HS-27A (cell line): ENCODE measurements at regions not wholly inside any gene's neighbourhood (a gene's known extent, or its start where the extent isn't known, plus 50 kb on each side); places are given as distances from the start of the nearest gene placed in this dataset.
"Not testable (repeated sequence)": the region's sequence is repeated elsewhere in the genome, so short reads cannot be mapped to it uniquely, and the experiment has no call there.

ENCODE experiments used
- DNase-seq: peaks from one replicate; pipeline ENCODE4 v3.0.0-alpha.2; 2012; ENCODE audit warnings: low read depth, missing footprints

GRCh38 chr3:144463911-144464310 lies 492.3 kb downstream of the DIPK2A start:
- DNase-seq: no peak

- DNase-seq: no peak
These were observed 494.5 kb downstream of the DIPK2A start for GRCh38 chr3:144466114-144466513.

DNA sequence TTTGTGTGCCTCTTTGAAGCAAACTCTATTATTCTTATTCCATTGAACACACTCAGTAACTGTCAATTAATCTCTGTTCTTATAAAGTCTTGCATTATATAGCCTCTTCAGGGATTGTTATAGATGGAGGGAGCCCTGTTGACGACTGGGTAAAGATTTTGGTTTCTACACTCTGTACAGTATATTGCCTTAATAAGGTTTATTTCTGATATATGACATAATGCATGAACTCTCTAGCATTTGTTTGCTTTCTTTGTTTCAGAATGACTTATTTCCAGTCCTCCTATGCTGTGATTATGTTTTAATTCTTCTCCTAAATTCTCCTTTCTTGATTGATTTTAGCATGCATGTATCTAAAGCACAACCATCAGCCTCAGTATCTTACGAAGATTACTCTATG lies 494.9 kb downstream of the DIPK2A start:
- DNase-seq: no peak

DNA sequence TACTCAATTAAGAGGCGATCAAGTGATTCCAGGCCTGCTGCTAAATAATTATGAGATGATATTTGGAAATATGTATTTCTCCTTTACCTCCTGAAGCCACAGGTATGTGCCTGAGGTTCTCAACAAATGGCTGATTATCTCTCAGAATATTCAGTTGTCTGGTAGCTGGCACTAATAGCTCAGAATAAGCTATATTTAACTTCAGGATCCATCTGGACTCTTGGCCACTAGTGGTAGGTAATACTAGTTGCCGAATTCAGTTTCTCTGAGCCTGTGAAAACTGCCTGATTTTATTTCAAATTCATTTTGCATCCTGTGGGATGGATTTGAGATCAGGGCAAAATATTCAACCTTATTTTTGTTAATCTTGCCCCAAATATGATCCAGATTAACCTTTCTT lies 499.0 kb downstream of the DIPK2A start:
- no peak for DNase-seq

- no peak for DNase-seq
These were observed 506.0 kb downstream of the DIPK2A start for GRCh38 chr3:144477593-144477992.

DNA sequence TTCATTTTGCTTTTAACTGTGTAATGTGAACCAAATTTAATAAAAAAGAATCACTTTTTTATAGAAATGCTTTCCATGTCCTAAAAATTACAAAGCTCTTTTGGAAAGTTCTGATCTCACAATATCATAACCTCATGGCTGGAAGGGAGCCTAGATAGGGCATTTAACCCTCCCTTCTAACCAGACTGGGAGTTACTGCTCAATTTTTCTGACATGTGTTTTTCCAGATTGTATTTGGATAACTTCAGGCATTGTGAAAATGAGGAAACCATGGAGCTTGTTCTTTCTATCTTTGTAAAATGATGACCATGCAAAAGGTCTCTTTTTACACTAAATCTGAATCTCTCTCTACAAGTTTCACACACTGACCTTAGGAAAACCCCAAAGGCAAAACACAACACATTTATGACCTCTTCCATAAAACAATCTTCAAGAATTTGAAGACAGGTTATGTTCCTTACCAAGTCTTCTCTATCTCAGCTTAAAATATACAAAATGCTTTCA lies 508.8 kb downstream of the DIPK2A start:
- no peak for DNase-seq

DNA sequence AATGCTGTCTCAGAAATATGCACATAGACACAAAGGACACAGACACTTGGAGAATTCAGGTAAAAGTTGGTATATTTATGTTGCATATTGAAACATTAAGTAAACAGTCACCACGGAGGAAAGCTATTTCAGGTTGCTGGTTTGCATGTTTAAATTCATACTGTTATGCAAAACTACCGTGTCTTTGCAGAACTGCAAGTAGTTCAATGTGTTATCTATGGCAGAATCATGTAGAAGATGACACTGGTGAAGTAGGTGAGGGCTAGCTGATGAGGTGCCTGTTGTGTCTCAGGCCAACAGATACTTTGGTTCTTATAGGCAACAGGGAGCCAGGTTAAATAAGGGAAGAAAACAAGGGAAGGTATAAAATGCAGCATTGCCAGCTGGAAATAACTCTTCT lies 511.3 kb downstream of the DIPK2A start:
- DNase-seq: no peak

DNA sequence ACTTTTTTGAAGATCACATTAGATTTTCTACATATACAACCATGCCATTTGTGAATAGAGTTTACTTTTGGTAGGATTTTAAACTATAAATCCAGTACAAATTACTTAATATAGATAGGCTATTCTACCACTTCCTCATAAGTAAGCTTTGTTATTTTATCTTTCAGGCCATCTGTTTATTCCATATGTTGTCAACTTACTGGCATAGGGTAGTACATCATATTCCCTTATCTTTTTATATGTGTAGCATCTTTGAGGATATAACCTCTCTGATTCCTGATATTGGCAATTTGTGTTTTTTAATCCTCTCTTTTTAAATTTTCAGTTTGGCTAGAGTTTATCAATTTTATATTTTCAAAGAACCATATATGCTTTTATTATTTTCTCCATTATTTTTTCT lies 515.4 kb downstream of the DIPK2A start:
- DNase-seq: no peak

DNA sequence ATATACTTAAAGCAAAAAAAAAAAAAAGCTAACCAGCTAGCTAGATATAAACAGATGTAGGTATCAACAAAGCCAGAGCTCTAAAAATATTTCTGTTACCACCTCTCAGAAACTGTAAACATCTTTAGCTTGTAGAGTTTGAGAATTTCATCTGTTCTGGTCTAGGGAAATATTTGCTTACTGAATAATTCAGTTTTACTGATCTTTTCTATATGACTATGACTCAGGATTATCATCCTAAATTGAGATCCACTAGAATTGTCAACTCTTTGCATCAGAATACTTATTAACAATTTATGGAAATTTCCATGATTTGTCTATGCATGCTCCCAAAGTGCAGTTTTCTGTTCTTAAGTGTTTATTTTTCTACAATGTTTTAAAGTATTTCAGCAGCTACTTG lies 517.3 kb downstream of the DIPK2A start:
- DNase-seq: no peak

- no peak for DNase-seq
These were observed 519.7 kb downstream of the DIPK2A start for GRCh38 chr3:144491333-144491732.

DNA sequence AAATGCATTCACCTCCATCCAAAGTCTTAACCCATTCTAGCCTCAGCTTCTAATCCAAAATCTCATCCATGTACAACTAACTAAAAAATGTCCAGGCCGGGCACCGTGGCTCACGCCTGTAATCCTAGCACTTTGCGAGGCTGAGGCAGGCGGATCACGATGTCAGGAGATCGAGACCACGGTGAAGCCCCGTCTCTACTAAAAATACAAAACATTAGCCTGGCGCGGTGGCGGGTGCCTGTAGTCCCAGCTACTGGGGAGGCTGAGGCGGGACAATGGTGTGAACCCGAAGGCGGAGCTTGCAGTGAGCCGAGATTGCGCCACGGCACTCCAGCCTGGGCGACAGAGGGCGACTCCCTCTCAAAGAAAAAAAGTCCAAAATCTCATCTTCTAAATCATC lies 523.0 kb downstream of the DIPK2A start:
- DNase-seq: not testable (repeated sequence)

DNA sequence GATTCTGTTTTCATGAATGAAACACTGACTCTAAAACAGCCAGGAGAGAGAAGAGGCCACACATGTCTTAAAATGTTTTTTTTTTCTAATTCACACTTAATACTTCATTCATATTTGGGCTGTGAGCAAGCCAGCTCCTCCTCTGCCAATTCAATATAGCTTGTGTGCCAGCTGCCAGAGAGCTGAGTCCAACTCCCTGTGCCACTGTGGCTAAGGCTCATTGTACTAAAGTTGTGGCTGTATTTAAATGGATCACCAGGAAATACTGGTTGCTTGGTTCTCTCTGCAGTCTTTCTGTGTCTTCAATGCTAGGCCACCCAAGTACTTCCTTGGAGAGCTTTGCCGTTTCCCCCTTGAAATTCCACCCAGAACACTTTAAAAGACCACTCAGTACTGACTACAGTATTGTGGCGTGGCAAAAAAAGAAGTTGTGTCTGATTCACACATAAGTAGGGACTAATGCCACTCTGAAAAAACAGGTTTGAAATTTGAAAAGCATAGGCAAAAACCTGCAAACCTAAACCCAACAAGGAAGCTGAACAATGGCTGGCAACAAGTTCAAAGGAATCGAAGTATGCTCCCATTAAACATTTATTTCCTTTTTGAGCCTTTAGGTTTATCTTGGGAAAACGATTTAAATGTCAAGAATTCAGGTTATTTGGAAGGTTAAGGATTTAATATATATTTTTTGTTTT lies 524.7 kb downstream of the DIPK2A start:
- DNase-seq: no peak

GRCh38 chr3:144497452-144497851 lies 525.8 kb downstream of the DIPK2A start:
- DNase-seq: no peak

GRCh38 chr3:144499001-144499930 lies 527.6 kb downstream of the DIPK2A start:
- no peak for DNase-seq

- no peak for DNase-seq
These were observed 529.8 kb downstream of the DIPK2A start for GRCh38 chr3:144501467-144501866.

GRCh38 chr3:144502402-144502801 lies 530.8 kb downstream of the DIPK2A start:
- DNase-seq: no peak

DNA sequence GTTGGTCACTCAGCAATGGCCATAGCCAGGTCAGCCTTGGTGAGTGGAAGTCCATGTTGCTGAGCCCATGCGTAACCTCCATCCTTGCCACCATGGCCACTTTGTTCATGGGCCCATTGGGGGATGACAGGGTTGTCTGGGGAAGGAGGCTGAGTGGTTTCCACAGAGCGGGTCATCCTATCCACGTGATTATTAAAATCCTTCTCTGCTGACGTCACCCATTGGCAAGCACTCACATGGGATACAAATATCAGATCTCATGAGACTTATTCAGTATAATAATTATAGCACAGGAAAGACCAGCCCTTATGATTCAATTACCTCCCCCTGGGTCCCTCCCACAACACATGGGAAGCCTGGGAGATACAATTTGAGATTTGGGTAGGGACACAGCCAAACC lies 534.8 kb downstream of the DIPK2A start:
- DNase-seq: not testable (repeated sequence)

GRCh38 chr3:144511346-144511745 lies 539.7 kb downstream of the DIPK2A start:
- DNase-seq: no peak

GRCh38 chr3:144516026-144516425 lies 544.4 kb downstream of the DIPK2A start:
- DNase-seq: no peak

DNA sequence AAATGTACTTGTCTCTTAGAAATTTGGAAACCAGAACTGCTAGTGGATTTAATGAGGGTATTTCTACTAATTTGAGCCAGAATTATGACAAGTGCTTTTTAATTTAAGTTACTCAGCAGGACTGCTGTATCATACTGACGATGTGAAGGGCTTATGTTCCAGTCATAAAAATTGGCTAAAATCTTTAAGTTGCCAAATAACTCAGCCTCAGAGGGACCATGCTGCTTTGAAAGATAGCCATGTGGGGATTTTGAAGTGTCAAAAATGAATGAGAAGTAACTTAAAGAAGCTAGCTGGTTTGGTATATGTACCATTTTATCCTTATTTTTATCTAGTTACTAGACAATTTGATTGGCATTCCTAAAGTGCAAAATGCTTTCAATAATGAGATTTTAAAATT lies 545.0 kb downstream of the DIPK2A start:
- no peak for DNase-seq

GRCh38 chr3:144521131-144521530 lies 549.5 kb downstream of the DIPK2A start:
- no peak for DNase-seq

- no peak for DNase-seq
These were observed 550.8 kb downstream of the DIPK2A start for GRCh38 chr3:144522456-144522855.

DNA sequence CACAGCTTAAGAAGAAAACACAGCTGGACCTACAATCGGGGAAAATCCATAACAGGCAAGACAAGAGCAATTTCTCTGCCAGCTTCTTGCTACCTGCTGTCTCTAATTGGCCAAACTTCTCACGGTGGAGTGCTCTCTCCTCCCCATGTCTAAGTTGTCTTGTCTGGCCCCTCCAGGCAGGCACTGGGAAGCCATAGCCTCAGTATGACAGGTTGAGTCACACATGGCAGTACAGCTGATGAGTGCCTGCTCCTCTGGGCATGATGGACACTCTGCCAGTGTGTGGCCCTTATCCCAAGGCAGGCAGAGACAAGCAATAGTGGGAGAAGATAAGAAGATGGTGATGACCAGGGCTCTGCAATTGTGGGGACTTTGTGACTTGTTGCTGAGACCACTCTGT lies 551.8 kb downstream of the DIPK2A start:
- DNase-seq: no peak
